Choroid plexus epithelial cell (primary cell): ENCODE measurements at regions not wholly inside any gene's neighbourhood (a gene's known extent, or its start where the extent isn't known, plus 50 kb on each side); places are given as distances from the start of the nearest gene placed in this dataset.
"Not testable (repeated sequence)": the region's sequence is repeated elsewhere in the genome, so short reads cannot be mapped to it uniquely, and the experiment has no call there.

Experiments used
- DNase-seq: peaks from one replicate; pipeline ENCODE4 v3.0.0-alpha.2; 2010; ENCODE audit warnings: low read depth
- H3K4me3 ChIP-seq: 2 replicates; pipeline ENCODE4 v1.5.1; 2011; ENCODE audit warnings: low read depth, mild to moderate bottlenecking, control low read depth, low read length, moderate library complexity
- CTCF ChIP-seq: conservative IDR thresholded peaks from 2 replicates; pipeline ENCODE4 v1.5.1; 2011; ENCODE audit warnings: low read depth, mild to moderate bottlenecking, control low read depth, inconsistent platforms, low read length, moderate library complexity

GRCh38 chr5:17096952-17097695 is 120.3 kb upstream of the BASP1 start:
- peak; percentile 19 for DNase-seq
- no peak overlapping the region for H3K4me3 ChIP-seq
- TF ChIP-seq CTCF, result no peak

- no peak for TF ChIP-seq CTCF
- no peak for DNase-seq
- H3K4me3 ChIP-seq, result no peak overlapping the region
Observed at GRCh38 chr5:17099946-17100345, 117.5 kb upstream of the BASP1 start.

GRCh38 chr5:17103461-17103860 is 114.0 kb upstream of the BASP1 start:
- no peak for TF ChIP-seq CTCF
- DNase-seq, result no peak

GRCh38 chr5:17105744-17106418 is 111.5 kb upstream of the BASP1 start:
- TF ChIP-seq CTCF, result no peak
- peak; percentile 41 for DNase-seq
- no peak overlapping the region for H3K4me3 ChIP-seq

More at GRCh38 chr5:17103461-17103860, 114.0 kb upstream of the BASP1 start:
- no peak overlapping the region for H3K4me3 ChIP-seq

GRCh38 chr5:17106521-17106920 is 110.9 kb upstream of the BASP1 start:
- no peak overlapping the region for H3K4me3 ChIP-seq
- no peak for DNase-seq
- TF ChIP-seq CTCF, result no peak

- H3K4me3 ChIP-seq, DNase-seq: not testable (repeated sequence)
Observed at GRCh38 chr5:17112091-17112716, 105.2 kb upstream of the BASP1 start.

- H3K4me3 ChIP-seq, result no peak overlapping the region
- peak; percentile 93 for DNase-seq
- no peak for TF ChIP-seq CTCF
Observed at GRCh38 chr5:17113174-17113958, 104.1 kb upstream of the BASP1 start.
